B cell (primary cell): ENCODE measurements at regions not wholly inside any gene's neighbourhood (a gene's known extent, or its start where the extent isn't known, plus 50 kb on each side); places are given as distances from the start of the nearest gene placed in this dataset.

Source experiments
- ATAC-seq: fragments of 200-7000 bp; cut with Tn5 transposase; one replicate; pipeline ENCODE4 v1.10.0; 2021; ENCODE audit warnings: low read depth, mild to moderate bottlenecking, moderate number of reproducible peaks, moderate library complexity
- CTCF ChIA-PET: fragments of 350-600 bp; sonication (Branson Sonifier 250); formaldehyde crosslinking; loops from one replicate; lab custom pipeline; 2021; ENCODE audit warnings: antibody characterized with exemption, inconsistent platforms; lab: Charles Lee
- POLR2A ChIA-PET: fragments of 350-600 bp; sonication (Branson Sonifier 250); formaldehyde crosslinking; loops from one replicate; lab custom pipeline; 2021; ENCODE audit warnings: antibody characterized with exemption; lab: Charles Lee
- DNase-seq: peaks from one replicate; pipeline ENCODE4 v3.0.0; 2013
- H2AFZ ChIP-seq: 2 replicates; pipeline ENCODE4 v1.6.1; 2012; ENCODE audit warnings: mild to moderate bottlenecking, low read depth, low read length; ENCODE audit not compliant: insufficient read depth, poor library complexity, severe bottlenecking
- H3K27ac ChIP-seq, 2 donors: 1 replicate in 1 of 2; 2 replicates in 1 of 2; pipeline ENCODE4 v1.5.1; 2012 to 2013; ENCODE audit warnings: low read length in 2 of 2, mild to moderate bottlenecking in 2 of 2, moderate library complexity in 1 of 2
- H3K27me3 ChIP-seq, 4 experiments: fragments of 200-600 bp in 1 of 4; sonication (generic) in 1 of 4; replicated peaks in 1 of 4; 1 replicate in 2 of 4; 2 replicates in 2 of 4; pipeline versions ENCODE4 v1.6.1 to v1.7.0; 2013 to 2016; ENCODE audit warnings: low read length in 3 of 4, mild to moderate bottlenecking in 2 of 4, mixed read lengths in 1 of 4, moderate library complexity in 1 of 4; ENCODE audit not compliant: insufficient read depth in 4 of 4, control insufficient read depth in 3 of 4; ENCODE audit errors: control extremely low read depth in 1 of 4
- H3K36me3 ChIP-seq, 2 experiments: replicated peaks in 1 of 2; 1 replicate in 1 of 2; 2 replicates in 1 of 2; pipeline versions ENCODE4 v1.6.1 to v1.7.1; 2013; ENCODE audit warnings: low read length in 1 of 2; ENCODE audit not compliant: insufficient read depth in 2 of 2, control insufficient read depth in 1 of 2; ENCODE audit errors: control extremely low read depth in 1 of 2, extremely low read depth in 1 of 2
- H3K4me1 ChIP-seq, 2 donors: fragments of 200-600 bp in 1 of 2; sonication (generic) in 1 of 2; 1 replicate in 1 of 2; 2 replicates in 1 of 2; pipeline versions ENCODE4 v1.5.1 to v1.6.1; 2013 to 2017; ENCODE audit warnings: low read length in 2 of 2; ENCODE audit not compliant: control insufficient read depth in 2 of 2, insufficient read depth in 2 of 2
- H3K4me2 ChIP-seq: replicated peaks from 2 replicates; pipeline ENCODE3; 2012; ENCODE audit warnings: mild to moderate bottlenecking, low read depth, low read length; ENCODE audit not compliant: poor library complexity, severe bottlenecking
- H3K4me3 ChIP-seq, 5 experiments: fragments of 200-600 bp in 1 of 5; sonication (generic) in 1 of 5; 1 replicate in 3 of 5; 2 replicates in 2 of 5; pipeline versions ENCODE4 v1.5.1 to v1.7.0; 2011 to 2016; ENCODE audit warnings: low read length in 4 of 5, mild to moderate bottlenecking in 4 of 5, low read depth in 2 of 5, control low read depth in 1 of 5, moderate library complexity in 1 of 5; ENCODE audit not compliant: insufficient read depth in 1 of 5; ENCODE audit errors: control extremely low read depth in 1 of 5, extremely low read depth in 1 of 5
- H3K79me2 ChIP-seq: fragments of 200-600 bp; sonication (generic); one replicate; pipeline ENCODE4 v1.6.0; 2016; ENCODE audit warnings: low read length; ENCODE audit not compliant: control insufficient read depth, insufficient read depth
- H3K9ac ChIP-seq: fragments of 200-600 bp; sonication (generic); 2 replicates; pipeline ENCODE4 v1.6.1; 2017; ENCODE audit warnings: mild to moderate bottlenecking, low read length, moderate library complexity
- H3K9me3 ChIP-seq, 3 donors: one replicate each; pipeline versions ENCODE4 v1.6.1 to v1.7.1; 2013; ENCODE audit warnings: low read length in 2 of 3; ENCODE audit not compliant: control insufficient read depth in 2 of 3, insufficient read depth in 1 of 3; ENCODE audit errors: control extremely low read depth in 1 of 3
- H4K20me1 ChIP-seq: 2 replicates; pipeline ENCODE4 v1.6.0; 2012; ENCODE audit warnings: mild to moderate bottlenecking, low read length; ENCODE audit not compliant: insufficient read depth, control insufficient read depth, poor library complexity, severe bottlenecking
- H3K27ac Mint-ChIP-seq: one replicate; pipeline ENCODE4 v1.8.0; 2021; ENCODE audit warnings: mixed read lengths
- H3K27me3 Mint-ChIP-seq: one replicate; pipeline ENCODE4 v1.8.0; 2021; ENCODE audit warnings: mixed read lengths
- H3K4me1 Mint-ChIP-seq: one replicate; pipeline ENCODE4 v1.8.0; 2021; ENCODE audit warnings: mixed read lengths
- H3K4me3 Mint-ChIP-seq: one replicate; pipeline ENCODE4 v1.8.0; 2021; ENCODE audit warnings: mixed read lengths
- H3K9me3 Mint-ChIP-seq: one replicate; pipeline ENCODE4 v1.8.0; 2022; ENCODE audit warnings: mixed read lengths; ENCODE audit not compliant: insufficient read depth
- EZH2 ChIP-seq: IDR thresholded peaks from 2 replicates; pipeline ENCODE4 v1.6.1; 2012; ENCODE audit warnings: borderline replicate concordance, low read depth, mild to moderate bottlenecking, moderate library complexity, low read length; ENCODE audit not compliant: insufficient read depth, poor library complexity, severe bottlenecking
- WGBS: methylation state at CpG from one replicate; pipeline ENCODE4 v1.1.5; 2013; ENCODE audit warnings: missing lambda C conversion rate; ENCODE audit not compliant: insufficient coverage; 5-methylcytosine and 5-hydroxymethylcytosine counted together
- intact Hi-C: fragments of 100-400 bp; cut with micrococcal nuclease; formaldehyde crosslinking; loops from one replicate; pipeline ENCODE4 v1.10.0; 2022
- TF ChIP-seq, protein P1 (sequence below): fragments of 200-600 bp; IDR thresholded peaks from one replicate; pipeline ENCODE4 v1.8.0; 2022; ENCODE audit warnings: antibody characterized with exemption, mild to moderate bottlenecking

- no CpG with 5 or more reads among the region's 1 CpG for WGBS
- H3K27me3 Mint-ChIP-seq: no peaks in the 10 kb centered on the region
- ChIA-PET CTCF (no interaction called here), POLR2A (no interaction called here)
- H3K9me3 Mint-ChIP-seq: no peaks in the 10 kb centered on the region
- Histone ChIP-seq H2AFZ (no peak overlapping the region), H3K27ac (no peak overlapping the region), H3K36me3 (no peaks in the 10 kb centered on the region), H3K4me1 (no peaks in the 10 kb centered on the region), H3K9me3 (no peaks in the 10 kb centered on the region), H3K27me3 (no peaks in the 10 kb centered on the region), H3K4me3 (no peak overlapping the region), H3K9ac (no peak overlapping the region), H4K20me1 (no peaks in the 10 kb centered on the region), H3K79me2 (no peaks in the 10 kb centered on the region), H3K4me2 (no peak overlapping the region)
- H3K4me1 Mint-ChIP-seq: no peaks in the 10 kb centered on the region
- ATAC-seq (no peak), DNase-seq (no peak)
- H3K27ac Mint-ChIP-seq: no peak overlapping the region
- no peak overlapping the region for H3K4me3 Mint-ChIP-seq
- TF ChIP-seq, protein P1, sequence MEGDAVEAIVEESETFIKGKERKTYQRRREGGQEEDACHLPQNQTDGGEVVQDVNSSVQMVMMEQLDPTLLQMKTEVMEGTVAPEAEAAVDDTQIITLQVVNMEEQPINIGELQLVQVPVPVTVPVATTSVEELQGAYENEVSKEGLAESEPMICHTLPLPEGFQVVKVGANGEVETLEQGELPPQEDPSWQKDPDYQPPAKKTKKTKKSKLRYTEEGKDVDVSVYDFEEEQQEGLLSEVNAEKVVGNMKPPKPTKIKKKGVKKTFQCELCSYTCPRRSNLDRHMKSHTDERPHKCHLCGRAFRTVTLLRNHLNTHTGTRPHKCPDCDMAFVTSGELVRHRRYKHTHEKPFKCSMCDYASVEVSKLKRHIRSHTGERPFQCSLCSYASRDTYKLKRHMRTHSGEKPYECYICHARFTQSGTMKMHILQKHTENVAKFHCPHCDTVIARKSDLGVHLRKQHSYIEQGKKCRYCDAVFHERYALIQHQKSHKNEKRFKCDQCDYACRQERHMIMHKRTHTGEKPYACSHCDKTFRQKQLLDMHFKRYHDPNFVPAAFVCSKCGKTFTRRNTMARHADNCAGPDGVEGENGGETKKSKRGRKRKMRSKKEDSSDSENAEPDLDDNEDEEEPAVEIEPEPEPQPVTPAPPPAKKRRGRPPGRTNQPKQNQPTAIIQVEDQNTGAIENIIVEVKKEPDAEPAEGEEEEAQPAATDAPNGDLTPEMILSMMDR: no peak
- no peak for TF ChIP-seq EZH2
- intact Hi-C loops: no loop called here
Measured at GRCh38 chrX:104450316-104450715, 115.7 kb upstream of the IL1RAPL2 start.

GRCh38 chrX:104445591-104445990 is 120.4 kb upstream of the IL1RAPL2 start:
- no peaks in the 10 kb centered on the region for H3K79me2 ChIP-seq
- H2AFZ ChIP-seq: no peak overlapping the region
- no peak overlapping the region for H3K27ac Mint-ChIP-seq
- H3K4me3 ChIP-seq: no peak overlapping the region
- no peaks in the 10 kb centered on the region for H3K4me1 Mint-ChIP-seq
- H3K36me3 ChIP-seq: no peaks in the 10 kb centered on the region
- WGBS: no CpG with 5 or more reads among the region's 2 CpGs
- H3K27me3 ChIP-seq: no peaks in the 10 kb centered on the region
- no peak overlapping the region for H3K4me2 ChIP-seq
- no peak overlapping the region for H3K27ac ChIP-seq
- DNase-seq (no peak), ATAC-seq (no peak)
- ChIA-PET POLR2A (no interaction called here), CTCF (no interaction called here)
- H3K4me3 Mint-ChIP-seq: no peak overlapping the region
- H3K9me3 Mint-ChIP-seq: no peaks in the 10 kb centered on the region
- TF ChIP-seq, protein P1: no peak
- no peak for TF ChIP-seq EZH2
- no peak overlapping the region for H3K9ac ChIP-seq
- no peaks in the 10 kb centered on the region for H3K27me3 Mint-ChIP-seq
- H4K20me1 ChIP-seq: no peaks in the 10 kb centered on the region
- intact Hi-C loops: no loop called here
- no peaks in the 10 kb centered on the region for H3K4me1 ChIP-seq
- H3K9me3 ChIP-seq: no peaks in the 10 kb centered on the region
